K562 (cell line): ENCODE measurements at regions not wholly inside any gene's neighbourhood (a gene's known extent, or its start where the extent isn't known, plus 50 kb on each side); places are given as distances from the start of the nearest gene placed in this dataset.

Experiments used
- CUX1 ChIP-seq: fragments of 200-800 bp; sonication (Bioruptor generic); IDR thresholded peaks from 2 replicates; pipeline ENCODE4 v1.6.1; 2016; ENCODE audit warnings: missing genetic modification characterization, missing compliant biosample characterization
- GATAD2B ChIP-seq: fragments of 450-650 bp; IDR thresholded peaks from 2 replicates; pipeline ENCODE4 v1.6.1; 2017; ENCODE audit warnings: mild to moderate bottlenecking, borderline replicate concordance
- HNRNPH1 ChIP-seq: fragments of 200-400 bp; formaldehyde crosslinking; optimal IDR thresholded peaks from 2 replicates; pipeline ENCODE3; 2017; ENCODE audit warnings: low read depth, mild to moderate bottlenecking, low read length, moderate library complexity
- ID3 ChIP-seq, 2 experiments: fragments of 250-450 bp in 1 of 2; fragments of 450-650 bp in 1 of 2; sonication (Bioruptor Pico) in 1 of 2; IDR thresholded peaks; 2 replicates each; pipeline versions ENCODE4 v1.6.1 to v1.8.0; 2016 to 2021; ENCODE audit warnings: mild to moderate bottlenecking in 2 of 2, moderate library complexity in 2 of 2, missing compliant biosample characterization in 1 of 2, missing genetic modification characterization in 1 of 2
- MAFF ChIP-seq: IDR thresholded peaks from 2 replicates; pipeline ENCODE4 v1.6.1; 2012; ENCODE audit warnings: low read length, improper control_type of control experiment
- MAFK ChIP-seq: IDR thresholded peaks from 2 replicates; pipeline ENCODE4 v1.6.1; 2011; ENCODE audit warnings: low read length, improper control_type of control experiment
- POLR2G ChIP-seq: fragments of 200-400 bp; formaldehyde crosslinking; IDR thresholded peaks from 2 replicates; pipeline ENCODE4 v1.6.1; 2017; ENCODE audit warnings: low read depth, mild to moderate bottlenecking, antibody characterized with exemption, low read length, moderate library complexity
- SIRT6 ChIP-seq: IDR thresholded peaks from one replicate; pipeline ENCODE4 v1.6.1; 2012; ENCODE audit warnings: low read depth, mild to moderate bottlenecking, control low read depth, inconsistent platforms, low read length, moderate library complexity
- ZNF174 ChIP-seq: fragments of 250-450 bp; sonication (Bioruptor Pico); IDR thresholded peaks from 2 replicates; pipeline ENCODE4 v1.4.0; 2020; ENCODE audit warnings: mild to moderate bottlenecking
- TF ChIP-seq, protein P1 (sequence below): sonication (generic); formaldehyde crosslinking; IDR thresholded peaks from 2 replicates; pipeline ENCODE4 v1.8.0; 2022; ENCODE audit warnings: mild to moderate bottlenecking, missing genetic modification reagents

DNA sequence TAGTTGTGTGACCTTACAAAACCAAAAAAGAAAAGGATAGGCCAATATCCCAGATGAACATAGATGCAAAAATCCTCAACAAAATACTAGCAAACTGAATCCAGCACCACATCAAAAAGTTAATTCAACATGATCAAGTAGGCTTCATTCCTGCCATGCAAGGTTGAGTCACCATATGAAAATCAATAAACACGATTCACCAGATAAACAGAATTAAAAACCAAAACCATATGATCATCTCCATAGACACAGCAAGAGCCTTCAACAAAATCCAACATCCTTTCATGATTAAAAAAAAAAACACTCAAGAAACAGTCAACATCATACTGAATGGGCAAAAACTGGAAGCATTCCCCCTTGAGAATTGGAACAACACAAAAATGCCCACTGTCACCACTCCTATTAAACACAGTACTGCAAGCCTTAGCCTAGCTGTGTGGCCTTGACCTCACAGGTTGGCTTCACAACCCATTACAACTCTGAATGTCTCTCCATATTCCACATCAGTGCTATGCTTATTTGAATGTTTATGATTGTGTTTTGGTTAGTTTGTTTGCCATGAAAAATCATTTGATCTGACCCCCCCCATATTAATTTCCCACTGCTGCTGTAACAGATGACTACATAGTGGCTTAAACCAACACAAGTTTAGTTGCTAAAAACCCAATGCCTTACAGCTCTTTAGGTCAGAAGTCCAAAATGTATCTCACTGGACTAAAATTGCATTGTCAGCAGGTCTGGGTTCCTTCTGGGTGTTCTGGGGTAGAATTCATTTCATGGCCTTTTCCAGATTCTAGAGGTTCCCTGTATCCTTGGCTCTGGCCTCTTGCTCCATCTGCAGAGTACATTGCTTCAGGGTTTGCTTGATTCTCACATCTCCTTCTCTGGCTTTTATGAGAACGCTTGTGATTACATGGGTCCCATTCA, 257.1 kb upstream of the DYNLRB2 start (continued):
- no peak for TF ChIP-seq CUX1 (CRISPR knock-in tag)
- TF ChIP-seq POLR2G = no peak
- TF ChIP-seq, protein P1, sequence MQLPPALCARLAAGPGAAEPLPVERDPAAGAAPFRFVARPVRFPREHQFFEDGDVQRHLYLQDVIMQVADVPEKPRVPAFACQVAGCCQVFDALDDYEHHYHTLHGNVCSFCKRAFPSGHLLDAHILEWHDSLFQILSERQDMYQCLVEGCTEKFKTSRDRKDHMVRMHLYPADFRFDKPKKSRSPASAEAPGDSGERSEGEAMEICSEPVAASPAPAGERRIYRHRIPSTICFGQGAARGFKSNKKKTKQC (CRISPR knock-in tag) = no peak
- no peak for TF ChIP-seq ZNF174 (CRISPR knock-in tag)
- peak; percentile 78 for TF ChIP-seq MAFF
- no peak for TF ChIP-seq HNRNPH1
- TF ChIP-seq MAFK = peak; percentile 80
- no peak for TF ChIP-seq ID3 (CRISPR knock-in tag; IDR thresholded peaks at IDR 0.05)
- TF ChIP-seq ID3 (tag; IDR thresholded peaks at IDR 0.05) = no peak
- no peak for TF ChIP-seq SIRT6
- no peak for TF ChIP-seq GATAD2B
- TF ChIP-seq, all 486 proteins: peak for 5
